Suppressor macrophage treated with lipopolysaccharide for 1 hour (primary cell): ENCODE measurements at regions not wholly inside any gene's neighbourhood (a gene's known extent, or its start where the extent isn't known, plus 50 kb on each side); places are given as distances from the start of the nearest gene placed in this dataset.
"Not testable (repeated sequence)": the region's sequence is repeated elsewhere in the genome, so short reads cannot be mapped to it uniquely, and the experiment has no call there.

Experiments
- DNase-seq, 3 donors: peaks; one replicate each; pipeline ENCODE4 v3.0.0-alpha.2; 2020 to 2022

- DNase-seq: no peak
Measured at GRCh38 chr7:67854221-67855178, 857.9 kb downstream of the TYW1 start.

GRCh38 chr7:67855322-67855721 lies 858.7 kb downstream of the TYW1 start:
- no peak for DNase-seq

- no peak for DNase-seq
Measured at GRCh38 chr7:67856046-67856445, 859.4 kb downstream of the TYW1 start.

GRCh38 chr7:67857698-67858097 lies 861.1 kb downstream of the TYW1 start:
- DNase-seq: no peak

GRCh38 chr7:67858931-67859330 lies 862.3 kb downstream of the TYW1 start:
- no peak for DNase-seq

GRCh38 chr7:67863911-67864310 lies 867.3 kb downstream of the TYW1 start:
- no peak for DNase-seq

- no peak for DNase-seq
Measured at GRCh38 chr7:67866054-67866453, 869.4 kb downstream of the TYW1 start.

GRCh38 chr7:67866812-67867211 lies 870.2 kb downstream of the TYW1 start:
- DNase-seq: no peak

GRCh38 chr7:67870396-67870795 lies 873.8 kb downstream of the TYW1 start:
- DNase-seq: no peak

GRCh38 chr7:67875558-67875957 lies 878.9 kb downstream of the TYW1 start:
- no peak for DNase-seq

GRCh38 chr7:67878808-67879207 lies 882.2 kb downstream of the TYW1 start:
- DNase-seq: no peak

GRCh38 chr7:67882843-67883242 lies 886.2 kb downstream of the TYW1 start:
- DNase-seq: no peak

- no peak for DNase-seq
Measured at GRCh38 chr7:67890316-67890715, 893.7 kb downstream of the TYW1 start.

GRCh38 chr7:67894746-67895145 lies 898.1 kb downstream of the TYW1 start:
- no peak for DNase-seq

GRCh38 chr7:67896721-67897120 lies 900.1 kb downstream of the TYW1 start:
- DNase-seq: no peak

- DNase-seq: no peak
Measured at GRCh38 chr7:67900456-67900855, 903.8 kb downstream of the TYW1 start.

GRCh38 chr7:67901808-67902480 lies 905.3 kb downstream of the TYW1 start:
- DNase-seq: no peak

GRCh38 chr7:67907792-67908191 lies 911.2 kb downstream of the TYW1 start:
- no peak for DNase-seq

GRCh38 chr7:67912437-67912836 lies 915.8 kb downstream of the TYW1 start:
- DNase-seq: no peak

- DNase-seq: no peak
Measured at GRCh38 chr7:67913604-67914003, 917.0 kb downstream of the TYW1 start.

- not testable (repeated sequence) for DNase-seq
Measured at GRCh38 chr7:67916111-67916510, 919.5 kb downstream of the TYW1 start.

- no peak for DNase-seq
Measured at GRCh38 chr7:67916571-67917436, 920.2 kb downstream of the TYW1 start.

- DNase-seq: no peak
Measured at GRCh38 chr7:67917437-67917755, 920.8 kb downstream of the TYW1 start.
